Body of pancreas (tissue), 4 donors: ENCODE measurements at regions not wholly inside any gene's neighbourhood (a gene's known extent, or its start where the extent isn't known, plus 50 kb on each side); places are given as distances from the start of the nearest gene placed in this dataset.
A peak's percentile ranks its signal among the peaks of the same experiment; 100 is the strongest.

Experiments used
- ATAC-seq: fragments of 150-250 bp; one replicate; pipeline ENCODE4 v1.9.1; 2016
- DNase-seq, 4 donors: peaks; one replicate each; pipeline ENCODE4 v3.0.0-alpha.2; 2019
- H3K27ac ChIP-seq, 4 donors: fragments of 200-600 bp; sonication (generic); 1 replicate in 3 of 4; 2 replicates in 1 of 4; pipeline versions ENCODE4 v1.5.1 to v1.6.1; 2016 to 2019; ENCODE audit warnings: mild to moderate bottlenecking in 1 of 4, mixed read lengths in 1 of 4, moderate library complexity in 1 of 4
- H3K27me3 ChIP-seq, 2 donors: fragments of 200-600 bp; sonication (generic); one replicate each; pipeline ENCODE4 v1.6.0; 2016; ENCODE audit warnings: mild to moderate bottlenecking in 1 of 2
- H3K36me3 ChIP-seq, 2 donors: fragments of 200-600 bp; sonication (generic); replicated peaks in 1 of 2; 2 replicates each; pipeline ENCODE4 v1.5.1; 2016; ENCODE audit warnings: low read depth in 2 of 2; ENCODE audit not compliant: insufficient read depth in 1 of 2
- H3K4me1 ChIP-seq: fragments of 200-600 bp; sonication (generic); one replicate; pipeline ENCODE4 v1.6.0; 2016
- H3K4me3 ChIP-seq, 2 donors: fragments of 200-600 bp; sonication (generic); 1 replicate in 1 of 2; 2 replicates in 1 of 2; pipeline ENCODE4 v1.5.1; 2016 to 2019
- H3K9me3 ChIP-seq, 3 donors: fragments of 200-600 bp; sonication (generic); 1 replicate in 2 of 3; 2 replicates in 1 of 3; pipeline ENCODE4 v1.5.1; 2016
- CTCF ChIP-seq, 7 experiments: fragments of 450-650 bp in 4 of 7; fragments of 200-600 bp in 3 of 7; sonication (generic) in 3 of 7; IDR thresholded peaks; one replicate each; pipeline ENCODE4 v1.5.1; 2016 to 2019; ENCODE audit warnings: antibody characterized with exemption in 7 of 7
- POLR2A ChIP-seq, 3 donors: fragments of 450-650 bp; IDR thresholded peaks; one replicate each; pipeline ENCODE4 v1.6.1; 2016; ENCODE audit warnings: antibody characterized with exemption in 3 of 3, mild to moderate bottlenecking in 2 of 3
- WGBS, 2 donors: methylation state at CpG; one replicate each; pipeline ENCODE4 v1.1.5; 2017; 5-methylcytosine and 5-hydroxymethylcytosine counted together
- intact Hi-C: fragments of 100-400 bp; cut with DNase I; formaldehyde crosslinking; loops from one replicate; pipeline ENCODE4 v1.15.1; 2023

GRCh38 chr9:82146677-82147076 lies 158.1 kb downstream of the SPATA31D1 start:
- 57 to 61% methylated on average over 4 of the region's 4 CpGs for WGBS, 2 donors
- Histone ChIP-seq H3K36me3 (no peaks in the 10 kb centered on the region), H3K27me3 (no peaks in the 10 kb centered on the region), H3K9me3 (no peaks in the 10 kb centered on the region), H3K27ac (no peak overlapping the region), H3K4me3 (no peak overlapping the region), H3K4me1 (no peaks in the 10 kb centered on the region)
- TF ChIP-seq CTCF (IDR thresholded peaks at IDR 0.05) (no peak), POLR2A (IDR thresholded peaks at IDR 0.05) (no peak)
- DNase-seq: no peak
- ATAC-seq: no peak
- intact Hi-C loops: no loop called here

GRCh38 chr9:82147798-82148425 lies 159.3 kb downstream of the SPATA31D1 start:
- Histone ChIP-seq H3K4me3 (no peak overlapping the region), H3K27me3 (no peaks in the 10 kb centered on the region), H3K4me1 (no peaks in the 10 kb centered on the region), H3K9me3 (no peaks in the 10 kb centered on the region), H3K36me3 (no peaks in the 10 kb centered on the region), H3K27ac (no peak overlapping the region)
- intact Hi-C loops: no loop called here
- 35 to 50% methylated on average over 2 of the region's 2 CpGs for WGBS, 2 donors
- ATAC-seq: no peak
- no peak for DNase-seq
- TF ChIP-seq POLR2A (IDR thresholded peaks at IDR 0.05): no peak
- TF ChIP-seq CTCF (IDR thresholded peaks at IDR 0.05): no peak

- Histone ChIP-seq H3K4me1 (no peaks in the 10 kb centered on the region), H3K9me3 (no peaks in the 10 kb centered on the region), H3K27me3 (no peaks in the 10 kb centered on the region), H3K36me3 (no peaks in the 10 kb centered on the region), H3K27ac (no peak overlapping the region), H3K4me3 (no peak overlapping the region)
- intact Hi-C loops: no loop called here
- DNase-seq (no peak), ATAC-seq (no peak)
- TF ChIP-seq CTCF (IDR thresholded peaks at IDR 0.05) (no peak), POLR2A (IDR thresholded peaks at IDR 0.05) (no peak)
- WGBS, 2 donors: 31 to 35% methylated on average over 1 of the region's 1 CpG
Measured at GRCh38 chr9:82148426-82148810, 159.8 kb downstream of the SPATA31D1 start.

- 26 to 30% methylated on average over 8 of the region's 8 CpGs for WGBS, 2 donors
- ATAC-seq (no peak), DNase-seq (peak in 1 of 4 donors; percentile 20)
Measured at GRCh38 chr9:82148901-82149461, 160.4 kb downstream of the SPATA31D1 start.

More at GRCh38 chr9:82148901-82149461, 160.4 kb downstream of the SPATA31D1 start:
- H3K4me1 ChIP-seq: no peaks in the 10 kb centered on the region
- H3K4me3 ChIP-seq: no peak overlapping the region
- intact Hi-C loops: no loop called here
- TF ChIP-seq CTCF (IDR thresholded peaks at IDR 0.05) (no peak), POLR2A (IDR thresholded peaks at IDR 0.05) (no peak)
- no peak overlapping the region for H3K27ac ChIP-seq
- no peaks in the 10 kb centered on the region for H3K9me3 ChIP-seq
- no peaks in the 10 kb centered on the region for H3K36me3 ChIP-seq
- H3K27me3 ChIP-seq: no peaks in the 10 kb centered on the region
